LNCaP clone FGC (cell line): ENCODE measurements at regions not wholly inside any gene's neighbourhood (a gene's known extent, or its start where the extent isn't known, plus 50 kb on each side); places are given as distances from the start of the nearest gene placed in this dataset.

ENCODE experiments used
- DNase-seq: peaks from one replicate; pipeline ENCODE4 v3.0.0-alpha.2; 2011; ENCODE audit warnings: low read depth
- H3K4me3 ChIP-seq: 2 replicates; pipeline ENCODE4 v1.5.1; 2011; ENCODE audit warnings: mild to moderate bottlenecking, low read depth, low read length, control low read depth
- CTCF ChIP-seq: IDR thresholded peaks from 2 replicates; pipeline ENCODE4 v1.5.1; 2012; ENCODE audit warnings: mild to moderate bottlenecking; ENCODE audit not compliant: control insufficient read depth, insufficient read depth; ENCODE audit errors: extremely low read depth

- H3K4me3 ChIP-seq: no peak overlapping the region
- no peak for DNase-seq
- no peak for TF ChIP-seq CTCF
These were observed 51.3 kb upstream of the CADPS start for GRCh38 chr3:62926494-62926893.

- no peak for DNase-seq
- no peak overlapping the region for H3K4me3 ChIP-seq
- no peak for TF ChIP-seq CTCF
These were observed 53.0 kb upstream of the CADPS start for GRCh38 chr3:62928256-62928655.

- no peak overlapping the region for H3K4me3 ChIP-seq
- no peak for TF ChIP-seq CTCF
- DNase-seq: no peak
These were observed 54.6 kb upstream of the CADPS start for GRCh38 chr3:62929771-62930170.

- no peak overlapping the region for H3K4me3 ChIP-seq
- no peak for DNase-seq
- TF ChIP-seq CTCF: no peak
These were observed 60.6 kb upstream of the CADPS start for GRCh38 chr3:62935793-62936192.

- no peak for DNase-seq
- no peak overlapping the region for H3K4me3 ChIP-seq
- no peak for TF ChIP-seq CTCF
These were observed 61.5 kb upstream of the CADPS start for GRCh38 chr3:62936626-62937254.

- TF ChIP-seq CTCF: no peak
- DNase-seq: no peak
- no peak overlapping the region for H3K4me3 ChIP-seq
These were observed 63.4 kb upstream of the CADPS start for GRCh38 chr3:62938583-62938982.

GRCh38 chr3:62939707-62940106 is 64.5 kb upstream of the CADPS start:
- no peak for DNase-seq
- no peak overlapping the region for H3K4me3 ChIP-seq
- no peak for TF ChIP-seq CTCF
